ENCODE measurements at regions not wholly inside any gene's neighbourhood (a gene's known extent, or its start where the extent isn't known, plus 50 kb on each side); places are given as distances from the start of the nearest gene placed in this dataset.

DNA sequence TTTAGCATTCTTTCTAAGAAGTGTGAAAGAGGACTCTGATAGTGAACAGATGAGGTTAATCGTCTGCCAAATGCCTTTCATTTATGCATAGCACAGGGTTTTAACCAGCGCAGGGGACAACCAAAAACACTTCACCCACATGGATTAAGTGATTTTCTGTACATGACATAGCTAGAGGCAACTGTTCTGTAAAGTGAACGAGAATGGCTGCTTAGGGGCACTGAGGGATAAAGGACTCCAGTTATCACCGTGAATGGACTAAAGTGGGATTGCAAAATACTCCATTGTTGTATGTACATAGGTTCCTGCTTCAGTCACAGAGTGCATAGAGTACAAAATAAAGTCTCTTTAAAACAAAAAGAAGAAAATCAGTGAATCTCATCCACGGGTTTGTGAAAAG is 456.8 kb downstream of the DMAC1 start:
- DNase-seq (no peak), ATAC-seq (ENCODE audit: low FRiP score in 2 of 2) (no peak)
- Histone ChIP-seq H3K4me1 (no peaks in the 10 kb centered on the region), H3K27ac (no peak overlapping the region), H3K9me3 (no peaks in the 10 kb centered on the region), H3K4me3 (no peak overlapping the region), H3K36me3 (no peaks in the 10 kb centered on the region), H3K27me3 (no peaks in the 10 kb centered on the region)
- no peak for TF ChIP-seq POLR2AphosphoS5 (IDR thresholded peaks at IDR 0.05)
- TF ChIP-seq POLR2A (IDR thresholded peaks at IDR 0.05), result no peak
- no peak for TF ChIP-seq EP300 (IDR thresholded peaks at IDR 0.05)
- TF ChIP-seq, protein P1, sequence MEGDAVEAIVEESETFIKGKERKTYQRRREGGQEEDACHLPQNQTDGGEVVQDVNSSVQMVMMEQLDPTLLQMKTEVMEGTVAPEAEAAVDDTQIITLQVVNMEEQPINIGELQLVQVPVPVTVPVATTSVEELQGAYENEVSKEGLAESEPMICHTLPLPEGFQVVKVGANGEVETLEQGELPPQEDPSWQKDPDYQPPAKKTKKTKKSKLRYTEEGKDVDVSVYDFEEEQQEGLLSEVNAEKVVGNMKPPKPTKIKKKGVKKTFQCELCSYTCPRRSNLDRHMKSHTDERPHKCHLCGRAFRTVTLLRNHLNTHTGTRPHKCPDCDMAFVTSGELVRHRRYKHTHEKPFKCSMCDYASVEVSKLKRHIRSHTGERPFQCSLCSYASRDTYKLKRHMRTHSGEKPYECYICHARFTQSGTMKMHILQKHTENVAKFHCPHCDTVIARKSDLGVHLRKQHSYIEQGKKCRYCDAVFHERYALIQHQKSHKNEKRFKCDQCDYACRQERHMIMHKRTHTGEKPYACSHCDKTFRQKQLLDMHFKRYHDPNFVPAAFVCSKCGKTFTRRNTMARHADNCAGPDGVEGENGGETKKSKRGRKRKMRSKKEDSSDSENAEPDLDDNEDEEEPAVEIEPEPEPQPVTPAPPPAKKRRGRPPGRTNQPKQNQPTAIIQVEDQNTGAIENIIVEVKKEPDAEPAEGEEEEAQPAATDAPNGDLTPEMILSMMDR (IDR thresholded peaks at IDR 0.05), result no peak
- 66 to 72% methylated on average over 5 of the region's 5 CpGs for WGBS, 2 donors

DNA sequence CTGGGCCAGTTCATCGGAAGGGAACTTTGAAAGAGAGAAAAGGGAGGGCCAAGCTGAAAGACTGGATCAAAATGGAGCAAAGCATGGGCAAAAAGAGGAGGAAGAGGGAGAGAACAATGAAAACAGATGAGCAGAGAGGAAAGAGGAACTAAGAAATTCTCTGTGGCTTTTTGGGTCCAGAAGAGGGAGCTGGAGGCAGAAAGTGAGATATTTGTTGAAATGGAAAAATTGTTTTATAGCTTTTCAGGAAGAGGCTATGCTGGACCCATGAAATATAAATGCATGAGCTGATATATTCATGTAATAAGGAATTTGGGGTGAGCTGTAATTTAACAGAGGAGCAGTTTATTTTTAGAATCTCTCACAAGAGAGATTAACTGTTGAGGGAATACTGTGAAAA is 457.3 kb downstream of the DMAC1 start:
- no peak overlapping the region for H3K27ac ChIP-seq
- no peak for DNase-seq
- no peak overlapping the region for H3K4me3 ChIP-seq
- peaks cover 0 to 1% (median 0%) of the 10 kb centered on the region in 4 donors for H3K4me1 ChIP-seq
- no peaks in the 10 kb centered on the region for H3K9me3 ChIP-seq
- TF ChIP-seq POLR2AphosphoS5 (IDR thresholded peaks at IDR 0.05), result no peak
- no peak for TF ChIP-seq EP300 (IDR thresholded peaks at IDR 0.05)
- TF ChIP-seq, protein P1 (IDR thresholded peaks at IDR 0.05), result no peak
- TF ChIP-seq POLR2A (IDR thresholded peaks at IDR 0.05), result no peak
- no peak for ATAC-seq (ENCODE audit: low FRiP score in 2 of 2)
- 84 to 85% methylated on average over 1 of the region's 1 CpG for WGBS, 2 donors
- H3K36me3 ChIP-seq, result no peaks in the 10 kb centered on the region
- no peaks in the 10 kb centered on the region for H3K27me3 ChIP-seq

DNA sequence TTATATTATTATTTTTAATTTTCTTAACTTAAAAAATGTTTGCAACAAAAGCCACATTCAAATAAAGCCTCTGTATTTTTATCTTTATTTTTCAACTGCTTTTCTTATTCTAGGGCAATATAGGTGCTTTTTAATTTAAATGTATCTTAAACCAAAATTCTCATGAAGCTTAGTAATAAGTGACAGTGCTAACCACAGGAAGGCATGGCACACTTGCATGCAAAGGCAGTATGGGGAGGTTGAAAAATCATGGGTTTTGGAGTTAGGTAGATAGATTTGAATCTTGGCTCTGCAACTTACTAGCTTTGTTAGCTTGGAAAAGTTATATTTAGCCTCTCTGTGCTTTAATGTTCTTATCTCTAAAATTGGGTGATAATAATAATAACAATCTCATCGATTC is 458.0 kb downstream of the DMAC1 start:
- H3K27ac ChIP-seq, result no peak overlapping the region
- TF ChIP-seq POLR2AphosphoS5 (IDR thresholded peaks at IDR 0.05) (no peak), EP300 (IDR thresholded peaks at IDR 0.05) (no peak), POLR2A (IDR thresholded peaks at IDR 0.05) (no peak)
- TF ChIP-seq, protein P1 (IDR thresholded peaks at IDR 0.05), result no peak
- WGBS, 2 donors, result 55 to 73% methylated on average over 1 of the region's 1 CpG
- no peak for ATAC-seq (ENCODE audit: low FRiP score in 2 of 2)
- no peak overlapping the region for H3K4me3 ChIP-seq
- peaks cover 0 to 5% (median 0%) of the 10 kb centered on the region in 4 donors for H3K4me1 ChIP-seq
- H3K36me3 ChIP-seq, result no peaks in the 10 kb centered on the region
- DNase-seq, result no peak
- no peaks in the 10 kb centered on the region for H3K9me3 ChIP-seq
- H3K27me3 ChIP-seq, result no peaks in the 10 kb centered on the region

DNA sequence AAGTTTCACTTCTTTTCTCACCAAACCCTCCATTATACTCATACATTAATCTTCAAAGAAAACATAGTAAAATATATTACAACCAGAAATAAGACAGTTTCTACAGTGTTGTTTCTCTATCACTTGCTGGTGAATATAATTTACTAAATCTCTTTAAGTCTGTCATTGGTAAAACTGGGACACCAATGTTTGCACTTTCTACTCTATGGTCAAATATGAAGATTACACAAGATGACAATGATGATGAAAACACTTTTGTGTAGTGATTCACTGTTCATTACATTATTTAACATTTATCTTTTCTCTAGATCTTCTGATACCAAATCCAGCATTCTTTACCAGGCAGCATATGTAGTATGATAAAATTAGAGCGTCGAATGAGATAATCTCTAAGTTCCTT is 459.1 kb downstream of the DMAC1 start:
- no peaks in the 10 kb centered on the region for H3K36me3 ChIP-seq
- ATAC-seq (ENCODE audit: low FRiP score in 2 of 2) (no peak), DNase-seq (no peak)
- no peaks in the 10 kb centered on the region for H3K27me3 ChIP-seq
- WGBS, 2 donors, result 48 to 80% methylated on average over 2 of the region's 2 CpGs
- H3K9me3 ChIP-seq, result no peaks in the 10 kb centered on the region
- H3K27ac ChIP-seq, result no peak overlapping the region
- H3K4me1 ChIP-seq, result peaks cover 0 to 5% (median 0%) of the 10 kb centered on the region in 4 donors
- H3K4me3 ChIP-seq, result no peak overlapping the region
- TF ChIP-seq EP300 (IDR thresholded peaks at IDR 0.05) (no peak), POLR2AphosphoS5 (IDR thresholded peaks at IDR 0.05) (no peak), POLR2A (IDR thresholded peaks at IDR 0.05) (no peak)
- TF ChIP-seq, protein P1 (IDR thresholded peaks at IDR 0.05), result no peak

DNA sequence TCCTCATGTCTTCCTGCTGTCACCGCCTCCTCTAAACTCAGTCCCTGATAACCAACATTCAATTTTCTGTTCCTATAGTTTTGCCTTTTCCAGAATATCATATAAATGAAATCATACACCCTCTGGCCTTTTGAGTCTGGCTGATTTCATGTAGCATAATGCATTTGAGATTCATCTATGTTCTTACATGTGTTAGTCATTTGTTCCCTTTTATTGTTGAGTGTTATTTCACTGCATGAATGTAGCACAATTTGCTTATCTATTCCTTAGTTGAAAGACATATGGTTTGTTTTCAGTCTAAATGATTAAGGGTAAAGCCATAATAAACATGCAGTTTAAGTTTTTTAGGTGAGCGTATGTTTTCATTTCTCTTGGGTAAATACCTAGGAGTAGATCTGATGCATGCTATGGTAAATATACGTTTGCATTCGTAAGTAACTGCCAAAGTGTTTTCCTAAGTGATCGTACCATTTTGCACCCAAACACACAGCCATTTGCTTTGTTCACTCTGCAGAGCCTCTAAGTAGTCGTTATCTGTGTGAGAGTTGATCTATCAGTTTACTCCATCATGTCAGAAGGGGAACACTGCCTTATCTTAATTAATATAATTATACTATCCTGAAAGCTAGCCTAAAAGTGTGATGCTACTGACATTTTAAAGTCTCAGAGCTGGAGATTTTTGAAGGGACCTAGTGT is 460.8 kb downstream of the DMAC1 start:
- TF ChIP-seq POLR2A (IDR thresholded peaks at IDR 0.05) (no peak), EP300 (IDR thresholded peaks at IDR 0.05) (no peak), POLR2AphosphoS5 (IDR thresholded peaks at IDR 0.05) (no peak)
- TF ChIP-seq, protein P1 (IDR thresholded peaks at IDR 0.05), result no peak
- no peak for DNase-seq
- Histone ChIP-seq H3K36me3 (no peaks in the 10 kb centered on the region), H3K4me3 (no peak overlapping the region), H3K27ac (no peak overlapping the region), H3K4me1 (peaks cover 0 to 5% (median 0%) of the 10 kb centered on the region in 4 donors), H3K27me3 (no peaks in the 10 kb centered on the region), H3K9me3 (no peaks in the 10 kb centered on the region)
- no peak for ATAC-seq (ENCODE audit: low FRiP score in 2 of 2)
- 73 to 77% methylated on average over 6 of the region's 6 CpGs for WGBS, 2 donors
